ENCODE measurements at regions not wholly inside any gene's neighbourhood (a gene's known extent, or its start where the extent isn't known, plus 50 kb on each side); places are given as distances from the start of the nearest gene placed in this dataset.

GRCh38 chr6:8277769-8278168 lies 157.6 kb downstream of the SLC35B3 start:
- no peak for TF ChIP-seq CTCF (IDR thresholded peaks at IDR 0.05; ENCODE audit: low read depth, low read length)
- Histone ChIP-seq H3K27ac (no peak overlapping the region), H3K27me3 (no peaks in the 10 kb centered on the region), H3K36me3 (no peaks in the 10 kb centered on the region), H3K4me3 (no peak overlapping the region), H3K9me3 (ENCODE audit: low read depth) (no peaks in the 10 kb centered on the region), H3K4me1 (ENCODE audit: low read depth) (no peaks in the 10 kb centered on the region)
- peak in 1 of 2 donors; percentile 24 for DNase-seq (ENCODE audit: low read depth in 1 of 2, low spot score in 1 of 2)

- no peak for TF ChIP-seq CTCF (IDR thresholded peaks at IDR 0.05; ENCODE audit: low read depth, low read length)
- Histone ChIP-seq H3K4me3 (no peak overlapping the region), H3K27ac (no peak overlapping the region), H3K9me3 (ENCODE audit: low read depth) (no peaks in the 10 kb centered on the region), H3K36me3 (no peaks in the 10 kb centered on the region), H3K27me3 (no peaks in the 10 kb centered on the region), H3K4me1 (ENCODE audit: low read depth) (no peaks in the 10 kb centered on the region)
- no peak for DNase-seq (ENCODE audit: low read depth in 1 of 2, low spot score in 1 of 2)
Measured at GRCh38 chr6:8276148-8276547, 159.2 kb downstream of the SLC35B3 start.

- H3K4me3 ChIP-seq = no peak overlapping the region
- H3K36me3 ChIP-seq = no peaks in the 10 kb centered on the region
- H3K27ac ChIP-seq = no peak overlapping the region
- no peaks in the 10 kb centered on the region for H3K4me1 ChIP-seq (ENCODE audit: low read depth)
- TF ChIP-seq CTCF (IDR thresholded peaks at IDR 0.05; ENCODE audit: low read depth, low read length) = no peak
- peak in 1 of 2 donors; percentile 7 for DNase-seq (ENCODE audit: low read depth in 1 of 2, low spot score in 1 of 2)
- H3K27me3 ChIP-seq = no peaks in the 10 kb centered on the region
- no peaks in the 10 kb centered on the region for H3K9me3 ChIP-seq (ENCODE audit: low read depth)
Measured at GRCh38 chr6:8275667-8276066, 159.7 kb downstream of the SLC35B3 start.

GRCh38 chr6:8274226-8274625 lies 161.1 kb downstream of the SLC35B3 start:
- Histone ChIP-seq H3K27me3 (no peaks in the 10 kb centered on the region), H3K9me3 (ENCODE audit: low read depth) (no peaks in the 10 kb centered on the region), H3K27ac (no peak overlapping the region), H3K36me3 (no peaks in the 10 kb centered on the region), H3K4me3 (no peak overlapping the region), H3K4me1 (ENCODE audit: low read depth) (no peaks in the 10 kb centered on the region)
- no peak for TF ChIP-seq CTCF (IDR thresholded peaks at IDR 0.05; ENCODE audit: low read depth, low read length)
- DNase-seq (ENCODE audit: low read depth in 1 of 2, low spot score in 1 of 2) = no peak

GRCh38 chr6:8269872-8270454 lies 165.4 kb downstream of the SLC35B3 start:
- Histone ChIP-seq H3K9me3 (ENCODE audit: low read depth) (no peaks in the 10 kb centered on the region), H3K4me3 (no peak overlapping the region), H3K27ac (no peak overlapping the region), H3K36me3 (no peaks in the 10 kb centered on the region), H3K27me3 (no peaks in the 10 kb centered on the region), H3K4me1 (ENCODE audit: low read depth) (no peaks in the 10 kb centered on the region)
- DNase-seq (ENCODE audit: low read depth in 1 of 2, low spot score in 1 of 2) = no peak
- TF ChIP-seq CTCF (IDR thresholded peaks at IDR 0.05; ENCODE audit: low read depth, low read length) = no peak

DNA sequence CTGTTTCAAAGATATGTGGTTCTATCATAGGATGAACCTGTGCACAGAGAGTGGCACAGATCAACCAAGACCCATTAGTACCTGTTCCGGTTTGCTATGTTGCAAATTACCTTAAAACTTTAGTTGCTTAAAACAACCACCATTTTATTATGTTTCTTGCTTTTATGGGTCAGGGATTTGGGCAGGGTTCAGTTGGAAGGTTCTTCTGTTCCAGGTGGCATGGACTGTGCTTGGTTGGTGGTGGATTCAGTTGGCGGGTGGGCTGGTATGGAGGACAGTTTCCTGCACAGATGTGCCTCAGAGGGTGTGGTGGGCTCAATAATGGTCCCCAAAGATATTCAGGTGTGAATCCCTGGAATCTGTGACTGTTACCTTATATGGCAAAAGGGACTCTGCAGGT lies 166.3 kb downstream of the SLC35B3 start:
- no peak for DNase-seq (ENCODE audit: low read depth in 1 of 2, low spot score in 1 of 2)

More for the DNA sequence above, 166.3 kb downstream of the SLC35B3 start:
- no peak overlapping the region for H3K4me3 ChIP-seq
- no peaks in the 10 kb centered on the region for H3K4me1 ChIP-seq (ENCODE audit: low read depth)
- TF ChIP-seq CTCF (IDR thresholded peaks at IDR 0.05; ENCODE audit: low read depth, low read length) = no peak
- no peak overlapping the region for H3K27ac ChIP-seq
- H3K36me3 ChIP-seq = no peaks in the 10 kb centered on the region
- no peaks in the 10 kb centered on the region for H3K9me3 ChIP-seq (ENCODE audit: low read depth)
- no peaks in the 10 kb centered on the region for H3K27me3 ChIP-seq
